H1 (cell line): ENCODE measurements at regions not wholly inside any gene's neighbourhood (a gene's known extent, or its start where the extent isn't known, plus 50 kb on each side); places are given as distances from the start of the nearest gene placed in this dataset.

Source experiments
- CTCF ChIP-seq, 3 experiments: IDR thresholded peaks; 1 replicate in 2 of 3; 2 replicates in 1 of 3; pipeline versions ENCODE4 v1.5.1 to v1.6.1; 2011; ENCODE audit warnings: low read length in 3 of 3, mild to moderate bottlenecking in 3 of 3, inconsistent platforms in 2 of 3, low read depth in 1 of 3, moderate library complexity in 1 of 3; ENCODE audit not compliant: insufficient read depth in 1 of 3; ENCODE audit errors: control extremely low read depth in 1 of 3
- EGR1 ChIP-seq: IDR thresholded peaks from 2 replicates; pipeline ENCODE4 v1.6.1; 2011; ENCODE audit warnings: low read depth, low read length, borderline replicate concordance
- EP300 ChIP-seq, 2 experiments: IDR thresholded peaks; 1 replicate in 1 of 2; 2 replicates in 1 of 2; pipeline ENCODE4 v1.6.1; 2011 to 2012; ENCODE audit warnings: low read depth in 2 of 2, low read length in 2 of 2, mild to moderate bottlenecking in 2 of 2, borderline replicate concordance in 1 of 2, inconsistent platforms in 1 of 2, moderate library complexity in 1 of 2
- GABPA ChIP-seq: IDR thresholded peaks from 2 replicates; pipeline ENCODE4 v1.6.1; 2011; ENCODE audit warnings: mild to moderate bottlenecking, low read length, moderate library complexity, borderline replicate concordance; ENCODE audit not compliant: insufficient read depth
- HDAC2 ChIP-seq, 2 experiments: fragments of 300-600 bp in 1 of 2; sonication (generic) in 1 of 2; IDR thresholded peaks; 2 replicates each; pipeline ENCODE4 v1.6.1; 2011 to 2012; ENCODE audit warnings: low read depth in 2 of 2, low read length in 2 of 2, mild to moderate bottlenecking in 2 of 2, moderate library complexity in 2 of 2, borderline replicate concordance in 1 of 2, inconsistent platforms in 1 of 2
- JUN ChIP-seq: IDR thresholded peaks from 2 replicates; pipeline ENCODE4 v1.6.1; 2011; ENCODE audit warnings: low read depth, mild to moderate bottlenecking, improper control_type of control experiment, low read length
- MAX ChIP-seq: IDR thresholded peaks from 2 replicates; pipeline ENCODE4 v1.6.1; 2012; ENCODE audit warnings: inconsistent platforms
- NRF1 ChIP-seq: IDR thresholded peaks from 2 replicates; pipeline ENCODE4 v1.6.1; 2011; ENCODE audit warnings: mild to moderate bottlenecking, low read depth, low read length, improper control_type of control experiment
- PHF8 ChIP-seq: fragments of 200-600 bp; sonication (generic); conservative IDR thresholded peaks from 2 replicates; pipeline ENCODE4 v1.7.1; 2012; ENCODE audit warnings: low read depth, mild to moderate bottlenecking, inconsistent platforms, low read length, moderate library complexity
- POLR2AphosphoS5 ChIP-seq: IDR thresholded peaks from 2 replicates; pipeline ENCODE4 v1.6.1; 2011; ENCODE audit warnings: low read depth, low read length
- YY1 ChIP-seq: IDR thresholded peaks from 2 replicates; pipeline ENCODE4 v1.6.1; 2011; ENCODE audit warnings: low read depth, mild to moderate bottlenecking, low read length
- ZNF274 ChIP-seq: IDR thresholded peaks from 2 replicates; pipeline ENCODE4 v1.7.0; 2012; ENCODE audit warnings: low read length, borderline replicate concordance; ENCODE audit errors: extremely low read depth

- TF ChIP-seq CTCF (IDR thresholded peaks at IDR 0.05; ENCODE audit: control extremely low read depth in 1 of 3, insufficient read depth in 1 of 3, low read depth in 1 of 3, low read length in 3 of 3), result no peak
- TF ChIP-seq YY1, result no peak
- no peak for TF ChIP-seq NRF1
- no peak for TF ChIP-seq EGR1
- no peak for TF ChIP-seq PHF8
- no peak for TF ChIP-seq GABPA
- no peak for TF ChIP-seq JUN
- no peak for TF ChIP-seq HDAC2 (IDR thresholded peaks at IDR 0.05; ENCODE audit: borderline replicate concordance in 1 of 2, low read depth in 2 of 2, low read length in 2 of 2)
- TF ChIP-seq EP300 (IDR thresholded peaks at IDR 0.05; ENCODE audit: borderline replicate concordance in 1 of 2, low read depth in 2 of 2, low read length in 2 of 2), result no peak
- no peak for TF ChIP-seq ZNF274
- TF ChIP-seq MAX, result no peak
- no peak for TF ChIP-seq POLR2AphosphoS5
Measured at GRCh38 chr6:88520445-88520844, 354.3 kb upstream of the CNR1 start.
